D341Med (cell line): ENCODE measurements at regions not wholly inside any gene's neighbourhood (a gene's known extent, or its start where the extent isn't known, plus 50 kb on each side); places are given as distances from the start of the nearest gene placed in this dataset.

Experiments
- DNase-seq: peaks from one replicate; pipeline ENCODE4 v3.0.0; 2012; ENCODE audit warnings: low spot score

DNA sequence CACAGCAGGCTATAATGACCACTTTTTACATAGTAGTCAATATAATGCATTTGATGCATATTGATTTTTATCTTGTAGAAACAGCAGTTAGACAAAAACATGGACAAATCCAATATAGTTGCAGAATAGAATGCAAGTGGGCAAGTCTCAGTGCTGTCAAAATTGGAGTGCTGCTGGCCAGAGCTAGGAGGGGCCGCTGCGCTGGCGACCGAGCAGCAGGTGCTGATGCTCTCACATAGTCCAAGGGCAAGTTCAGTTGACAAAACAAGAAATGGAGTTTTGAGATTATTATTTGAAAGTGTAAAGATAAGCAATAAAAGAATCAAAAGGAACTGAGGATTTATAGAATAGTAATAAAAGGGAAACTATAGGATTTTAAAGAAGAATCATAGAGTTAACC, 60.6 kb upstream of the CDK20 start:
- DNase-seq, result no peak

DNA sequence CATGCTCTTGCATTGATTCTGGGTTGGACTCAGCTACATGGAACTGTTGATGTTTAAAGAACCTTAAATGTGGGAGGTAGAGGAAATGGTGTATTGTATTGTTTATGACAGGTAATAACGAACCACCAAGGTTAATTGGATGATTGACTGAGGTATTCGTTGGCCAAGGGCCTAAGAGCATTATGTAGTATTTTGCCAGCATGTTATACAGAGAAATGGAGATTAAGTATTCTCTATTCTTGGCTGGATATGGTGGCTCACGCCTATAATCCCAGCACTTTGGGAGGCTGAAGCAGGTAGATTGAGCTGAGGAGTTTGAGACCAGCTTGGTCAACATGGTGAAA, 59.0 kb upstream of the CDK20 start:
- no peak for DNase-seq

DNA sequence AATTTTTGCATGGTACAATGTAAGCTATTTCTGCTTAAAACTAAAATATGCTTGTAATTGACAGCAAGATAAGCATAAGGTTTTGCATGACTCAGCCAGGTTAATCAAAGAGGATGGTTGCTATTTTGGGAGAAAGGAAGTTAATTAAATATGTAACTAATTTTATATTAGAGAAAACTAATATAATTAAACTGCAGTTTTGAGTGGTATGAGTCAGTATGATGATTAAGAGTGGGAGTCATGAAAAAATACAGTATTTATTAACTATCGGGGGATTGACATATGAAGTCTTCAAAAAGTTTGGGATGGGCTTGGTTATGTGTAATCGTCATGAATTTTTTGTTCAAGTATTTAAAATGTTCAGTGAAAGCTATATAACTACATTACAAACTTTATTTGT, 54.0 kb upstream of the CDK20 start:
- no peak for DNase-seq

DNA sequence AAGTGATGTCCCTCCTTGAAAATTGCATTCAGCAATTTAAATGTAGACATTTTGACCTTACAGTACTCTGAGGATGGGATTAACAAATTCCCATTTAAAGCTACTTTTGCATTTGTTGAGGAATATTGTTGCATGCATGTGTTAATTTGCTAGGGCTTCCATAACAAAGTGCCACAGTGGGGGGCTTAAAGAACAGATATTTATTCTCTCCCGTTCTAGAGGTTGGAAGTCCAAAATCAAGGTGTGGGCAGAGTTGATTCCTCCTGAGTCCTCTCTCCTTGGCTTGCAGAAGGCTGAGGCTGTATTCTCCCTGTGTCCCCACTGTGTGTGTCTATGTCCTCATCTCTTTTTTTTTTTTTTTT, 51.8 kb upstream of the CDK20 start:
- DNase-seq, result no peak

DNA sequence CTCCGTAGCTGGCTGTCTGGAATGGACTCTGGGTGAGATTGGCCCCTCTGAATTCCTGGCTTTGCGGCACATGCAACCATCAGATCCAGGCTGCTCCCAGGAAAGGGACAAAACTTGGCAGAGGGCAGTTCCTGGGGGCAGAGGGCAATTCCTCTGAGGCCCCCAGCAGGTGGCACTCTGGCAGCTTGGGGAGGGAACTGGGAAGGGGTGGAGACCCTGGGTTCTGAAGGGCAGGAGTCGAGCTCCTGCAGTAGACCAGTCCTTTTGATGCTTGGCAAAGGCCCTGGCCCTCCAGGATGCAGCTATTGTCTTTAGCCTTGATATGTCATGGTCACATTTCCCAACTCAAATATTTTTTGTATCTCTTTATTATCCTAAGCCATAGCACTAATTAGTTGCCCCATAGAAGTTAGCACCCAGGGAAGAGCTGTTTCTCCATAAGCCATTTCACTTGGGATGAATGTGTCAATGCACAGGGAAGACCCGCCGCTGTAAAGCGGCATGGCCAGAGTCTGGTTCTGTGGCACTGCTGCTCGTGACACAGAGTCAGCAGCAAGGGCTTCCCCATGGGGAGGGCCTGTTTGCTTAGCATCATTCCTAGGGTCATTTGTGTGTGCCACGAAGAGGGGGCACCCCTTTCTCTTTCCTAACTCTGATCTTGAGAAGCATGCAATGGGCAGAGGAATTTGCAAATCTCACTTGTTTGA, 51.2 kb upstream of the CDK20 start:
- no peak for DNase-seq

DNA sequence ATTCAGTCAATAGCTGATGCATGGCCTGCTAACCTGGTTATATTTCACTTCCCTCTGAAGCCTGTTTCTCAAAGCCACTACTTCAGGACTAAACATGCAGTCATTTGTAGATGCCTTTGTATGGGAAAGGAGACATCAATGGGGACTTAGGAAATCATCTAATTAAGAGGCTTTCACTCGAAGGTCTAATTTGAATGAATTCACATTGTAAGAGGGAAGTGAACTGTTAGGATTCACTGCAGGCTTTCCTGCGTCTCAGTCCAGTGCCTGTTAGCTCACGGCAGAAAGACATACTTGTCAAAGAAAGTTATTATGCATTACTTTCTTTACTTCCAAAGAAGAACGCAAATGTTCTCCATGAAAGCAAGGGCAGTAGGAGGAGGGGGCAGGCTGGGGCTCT, 50.6 kb upstream of the CDK20 start:
- no peak for DNase-seq
